ENCODE measurements at regions not wholly inside any gene's neighbourhood (a gene's known extent, or its start where the extent isn't known, plus 50 kb on each side); places are given as distances from the start of the nearest gene placed in this dataset.

DNA sequence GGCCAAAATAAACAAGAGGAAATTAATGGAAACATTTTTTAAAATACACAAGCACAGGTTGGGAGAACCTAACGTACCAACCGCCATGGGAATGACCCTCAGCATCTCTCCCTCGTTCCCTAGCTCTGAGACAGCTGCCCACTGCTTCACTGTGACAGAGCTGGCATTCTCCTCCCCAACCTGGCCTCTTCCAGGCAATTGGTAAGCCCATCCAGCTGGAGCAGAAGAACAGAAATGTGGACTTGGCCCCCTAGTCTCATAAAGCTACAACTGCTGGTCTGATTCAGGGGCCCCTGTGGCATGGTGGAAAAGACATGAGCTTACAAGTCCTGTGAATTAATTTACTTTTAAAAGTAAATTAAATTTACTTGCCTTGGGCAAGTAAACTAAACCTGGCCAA, 245.1 kb downstream of the PTTG2 start:
- Histone ChIP-seq H3K4me2 (ENCODE audit: insufficient read depth, low read length) (no peak overlapping the region), H3K27ac (ENCODE audit: extremely low read depth, low read depth, low read length) (no peak overlapping the region), H3K79me2 (ENCODE audit: control insufficient read depth, insufficient read depth, low read length) (no peaks in the 10 kb centered on the region), H3K27me3 (ENCODE audit: control insufficient read depth in 2 of 2, insufficient read depth in 2 of 2, low read length in 2 of 2) (no peaks in the 10 kb centered on the region), H4K20me1 (replicated peaks; ENCODE audit: control insufficient read depth, insufficient read depth, low read length) (no peaks in the 10 kb centered on the region), H3K4me1 (replicated peaks in 1 of 2; ENCODE audit: control insufficient read depth in 2 of 2, insufficient read depth in 2 of 2, low read length in 2 of 2) (no peaks in the 10 kb centered on the region), H3K9ac (ENCODE audit: insufficient read depth in 1 of 2, low read depth in 2 of 2, low read length in 2 of 2) (no peak overlapping the region), H3K4me3 (no peak overlapping the region), H3K9me3 (replicated peaks; ENCODE audit: control insufficient read depth, insufficient read depth, low read depth, low read length) (no peaks in the 10 kb centered on the region), H3K36me3 (ENCODE audit: control insufficient read depth, insufficient read depth, low read length) (no peaks in the 10 kb centered on the region), H2AFZ (ENCODE audit: low read depth, low read length) (no peak overlapping the region), H3K9me1 (ENCODE audit: control insufficient read depth, insufficient read depth, low read length) (no peaks in the 10 kb centered on the region)
- in situ Hi-C loops (cut with MboI): no loop called here
- ChIA-PET POLR2A (no interaction called here), CTCF (ENCODE audit: low intra/inter-chr PET ratio) (no interaction called here)
- intact Hi-C loops (cut with micrococcal nuclease): no loop called here
- DNase-seq (ENCODE audit: extremely low read depth in 1 of 4, low spot score in 3 of 4) (no peak), ATAC-seq (no peak), FAIRE-seq (no peak)
- WGBS (ENCODE audit: insufficient coverage, low coverage, missing lambda C conversion rate): 5% methylated on average over 3 of the region's 3 CpGs
- no TSS peak for BruUV-seq (replicated peaks)
- TF ChIP-seq TFE3 (CRISPR knock-in tag; IDR thresholded peaks at IDR 0.05): no peak
- no peak for TF ChIP-seq CBX2 (IDR thresholded peaks at IDR 0.05; ENCODE audit: insufficient read depth, low read length, poor library complexity, severe bottlenecking)
- TF ChIP-seq TBL1XR1 (IDR thresholded peaks at IDR 0.05; ENCODE audit: low read length in 2 of 2): no peak
- no peak for TF ChIP-seq SP1 (CRISPR knock-in tag; IDR thresholded peaks at IDR 0.05)
- no peak for TF ChIP-seq ZNF174 (CRISPR knock-in tag; IDR thresholded peaks at IDR 0.05)
- TF ChIP-seq NRF1 (conservative IDR thresholded peaks at IDR 0.05 in 1 of 2, IDR thresholded peaks at IDR 0.05 in 1 of 2): no peak
- TF ChIP-seq, protein P1, sequence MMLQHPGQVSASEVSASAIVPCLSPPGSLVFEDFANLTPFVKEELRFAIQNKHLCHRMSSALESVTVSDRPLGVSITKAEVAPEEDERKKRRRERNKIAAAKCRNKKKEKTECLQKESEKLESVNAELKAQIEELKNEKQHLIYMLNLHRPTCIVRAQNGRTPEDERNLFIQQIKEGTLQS (IDR thresholded peaks at IDR 0.05): no peak
- TF ChIP-seq, protein P1 (CRISPR knock-in tag; conservative IDR thresholded peaks at IDR 0.05): no peak
- TF ChIP-seq HDAC6 (IDR thresholded peaks at IDR 0.05; ENCODE audit: low read depth, low read length): no peak
- no peak for TF ChIP-seq TAF9B (IDR thresholded peaks at IDR 0.05; ENCODE audit: partially characterized antibody)
- no peak for TF ChIP-seq BRCA1 (IDR thresholded peaks at IDR 0.05)
- TF ChIP-seq BRCA1 (CRISPR knock-in tag; IDR thresholded peaks at IDR 0.05): no peak
- no peak for TF ChIP-seq U2AF2 (optimal IDR thresholded peaks at IDR 0.05; ENCODE audit: low read depth, low read length)
- TF ChIP-seq ZBTB8A (IDR thresholded peaks at IDR 0.05; ENCODE audit: partially characterized antibody): no peak
- TF ChIP-seq, protein P2, sequence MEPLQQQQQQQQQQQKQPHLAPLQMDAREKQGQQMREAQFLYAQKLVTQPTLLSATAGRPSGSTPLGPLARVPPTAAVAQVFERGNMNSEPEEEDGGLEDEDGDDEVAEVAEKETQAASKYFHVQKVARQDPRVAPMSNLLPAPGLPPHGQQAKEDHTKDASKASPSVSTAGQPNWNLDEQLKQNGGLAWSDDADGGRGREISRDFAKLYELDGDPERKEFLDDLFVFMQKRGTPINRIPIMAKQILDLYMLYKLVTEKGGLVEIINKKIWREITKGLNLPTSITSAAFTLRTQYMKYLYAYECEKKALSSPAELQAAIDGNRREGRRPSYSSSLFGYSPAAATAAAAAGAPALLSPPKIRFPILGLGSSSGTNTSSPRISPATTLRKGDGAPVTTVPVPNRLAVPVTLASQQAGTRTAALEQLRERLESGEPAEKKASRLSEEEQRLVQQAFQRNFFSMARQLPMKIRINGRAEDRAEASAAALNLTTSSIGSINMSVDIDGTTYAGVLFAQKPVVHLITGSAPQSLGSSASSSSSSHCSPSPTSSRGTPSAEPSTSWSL (CRISPR knock-in tag; IDR thresholded peaks at IDR 0.05; ENCODE audit: borderline replicate concordance): no peak
- TF ChIP-seq JUND (IDR thresholded peaks at IDR 0.05; ENCODE audit: borderline replicate concordance, low read depth, low read length): no peak
- TF ChIP-seq JUND (tag; IDR thresholded peaks at IDR 0.05; ENCODE audit: borderline replicate concordance, low read depth, low read length): no peak

Measured in K562 (cell line).